ENCODE measurements at regions not wholly inside any gene's neighbourhood (a gene's known extent, or its start where the extent isn't known, plus 50 kb on each side); places are given as distances from the start of the nearest gene placed in this dataset.
"Not testable (repeated sequence)": the region's sequence is repeated elsewhere in the genome, so short reads cannot be mapped to it uniquely, and the experiment has no call there.

GRCh38 chr11:10955616-10956015 is 97.8 kb upstream of the ZBED5 start:
- Histone ChIP-seq H3K36me3 (ENCODE audit: insufficient read depth, low read length) (no peaks in the 10 kb centered on the region), H3K4me2 (ENCODE audit: insufficient read depth, low read length) (no peak overlapping the region), H3K79me2 (ENCODE audit: insufficient read depth, low read length) (no peaks in the 10 kb centered on the region), H3K9me3 (ENCODE audit: low read depth, low read length) (no peaks in the 10 kb centered on the region), H2AFZ (ENCODE audit: low read length) (no peak overlapping the region), H4K20me1 (ENCODE audit: insufficient read depth, low read length) (no peaks in the 10 kb centered on the region), H3K27ac (ENCODE audit: low read depth, low read length) (no peak overlapping the region), H3K27me3 (ENCODE audit: insufficient read depth, low read length) (peaks cover 17% of the 10 kb centered on the region), H3K4me1 (ENCODE audit: insufficient read depth, low read length) (no peaks in the 10 kb centered on the region), H3K4me3 (ENCODE audit: insufficient read depth, low read length) (no peak overlapping the region)
- DNase-seq (ENCODE audit: insufficient read length, low spot score, missing footprints): no peak
- TF ChIP-seq, protein P1, sequence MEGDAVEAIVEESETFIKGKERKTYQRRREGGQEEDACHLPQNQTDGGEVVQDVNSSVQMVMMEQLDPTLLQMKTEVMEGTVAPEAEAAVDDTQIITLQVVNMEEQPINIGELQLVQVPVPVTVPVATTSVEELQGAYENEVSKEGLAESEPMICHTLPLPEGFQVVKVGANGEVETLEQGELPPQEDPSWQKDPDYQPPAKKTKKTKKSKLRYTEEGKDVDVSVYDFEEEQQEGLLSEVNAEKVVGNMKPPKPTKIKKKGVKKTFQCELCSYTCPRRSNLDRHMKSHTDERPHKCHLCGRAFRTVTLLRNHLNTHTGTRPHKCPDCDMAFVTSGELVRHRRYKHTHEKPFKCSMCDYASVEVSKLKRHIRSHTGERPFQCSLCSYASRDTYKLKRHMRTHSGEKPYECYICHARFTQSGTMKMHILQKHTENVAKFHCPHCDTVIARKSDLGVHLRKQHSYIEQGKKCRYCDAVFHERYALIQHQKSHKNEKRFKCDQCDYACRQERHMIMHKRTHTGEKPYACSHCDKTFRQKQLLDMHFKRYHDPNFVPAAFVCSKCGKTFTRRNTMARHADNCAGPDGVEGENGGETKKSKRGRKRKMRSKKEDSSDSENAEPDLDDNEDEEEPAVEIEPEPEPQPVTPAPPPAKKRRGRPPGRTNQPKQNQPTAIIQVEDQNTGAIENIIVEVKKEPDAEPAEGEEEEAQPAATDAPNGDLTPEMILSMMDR (IDR thresholded peaks at IDR 0.05; ENCODE audit: extremely low read depth, low read depth, low read length): no peak

DNA sequence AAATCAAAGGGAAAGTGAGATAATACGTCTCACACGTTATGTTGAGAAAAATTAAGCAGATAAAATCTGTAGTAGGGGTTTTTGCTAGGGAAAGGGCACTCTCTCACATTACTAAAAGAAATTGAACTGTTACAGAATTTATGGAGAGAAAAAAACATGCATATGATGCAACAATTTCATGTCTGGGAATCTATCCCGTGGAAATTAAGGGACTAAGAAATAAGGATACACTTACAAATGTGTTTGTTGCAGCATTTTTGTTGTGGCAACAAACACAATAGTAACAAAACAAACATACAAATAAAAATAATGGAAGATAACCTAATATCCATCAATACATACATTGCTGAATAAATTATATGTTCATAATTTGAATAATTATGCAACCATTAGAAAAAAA is 96.3 kb upstream of the ZBED5 start:
- Histone ChIP-seq H3K4me2 (ENCODE audit: insufficient read depth, low read length) (no peak overlapping the region), H2AFZ (ENCODE audit: low read length) (no peak overlapping the region), H4K20me1 (ENCODE audit: insufficient read depth, low read length) (no peaks in the 10 kb centered on the region), H3K9me3 (ENCODE audit: low read depth, low read length) (no peaks in the 10 kb centered on the region), H3K27me3 (ENCODE audit: insufficient read depth, low read length) (peaks cover 17% of the 10 kb centered on the region), H3K79me2 (ENCODE audit: insufficient read depth, low read length) (no peaks in the 10 kb centered on the region), H3K36me3 (ENCODE audit: insufficient read depth, low read length) (no peaks in the 10 kb centered on the region), H3K27ac (ENCODE audit: low read depth, low read length) (no peak overlapping the region), H3K4me1 (ENCODE audit: insufficient read depth, low read length) (no peaks in the 10 kb centered on the region), H3K4me3 (ENCODE audit: insufficient read depth, low read length) (no peak overlapping the region)
- no peak for DNase-seq (ENCODE audit: insufficient read length, low spot score, missing footprints)
- TF ChIP-seq, protein P1 (IDR thresholded peaks at IDR 0.05; ENCODE audit: extremely low read depth, low read depth, low read length): no peak

- Histone ChIP-seq H3K4me1 (ENCODE audit: insufficient read depth, low read length) (no peaks in the 10 kb centered on the region), H3K79me2 (ENCODE audit: insufficient read depth, low read length) (no peaks in the 10 kb centered on the region), H3K4me2 (ENCODE audit: insufficient read depth, low read length) (no peak overlapping the region), H3K4me3 (ENCODE audit: insufficient read depth, low read length) (no peak overlapping the region), H3K9me3 (ENCODE audit: low read depth, low read length) (no peaks in the 10 kb centered on the region), H4K20me1 (ENCODE audit: insufficient read depth, low read length) (no peaks in the 10 kb centered on the region), H3K27me3 (ENCODE audit: insufficient read depth, low read length) (peaks cover 17% of the 10 kb centered on the region), H2AFZ (ENCODE audit: low read length) (no peak overlapping the region), H3K36me3 (ENCODE audit: insufficient read depth, low read length) (no peaks in the 10 kb centered on the region), H3K27ac (ENCODE audit: low read depth, low read length) (no peak overlapping the region)
- no peak for DNase-seq (ENCODE audit: insufficient read length, low spot score, missing footprints)
- TF ChIP-seq, protein P1 (IDR thresholded peaks at IDR 0.05; ENCODE audit: extremely low read depth, low read depth, low read length): no peak
These were observed 95.0 kb upstream of the ZBED5 start for GRCh38 chr11:10952872-10953271.

DNA sequence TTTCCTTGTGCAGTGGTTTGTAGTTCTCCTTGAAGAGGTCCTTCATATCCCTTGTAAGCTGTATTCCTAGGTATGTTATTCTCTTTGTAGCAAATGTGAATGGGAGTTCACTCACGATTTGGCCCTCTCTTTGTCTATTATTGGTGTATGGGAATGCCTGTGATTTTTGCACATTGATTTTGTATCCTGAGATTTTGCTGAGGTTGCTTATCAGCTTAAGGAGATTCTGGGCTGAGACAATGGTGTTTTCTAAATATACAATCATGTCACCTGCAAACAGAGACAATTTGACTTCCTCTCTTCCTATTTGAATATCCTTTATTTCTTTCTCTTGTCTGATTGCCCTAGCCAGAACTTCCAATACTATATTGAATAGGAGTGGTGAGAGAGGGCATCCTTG is 90.1 kb upstream of the ZBED5 start:
- H3K4me3 ChIP-seq (ENCODE audit: insufficient read depth, low read length); DNase-seq (ENCODE audit: insufficient read length, low spot score, missing footprints); H3K36me3 ChIP-seq (ENCODE audit: insufficient read depth, low read length): not testable (repeated sequence)

More for the DNA sequence above, 90.1 kb upstream of the ZBED5 start:
- not testable (repeated sequence) for H4K20me1 ChIP-seq (ENCODE audit: insufficient read depth, low read length); H3K9me3 ChIP-seq (ENCODE audit: low read depth, low read length); H3K27ac ChIP-seq (ENCODE audit: low read depth, low read length); H3K4me2 ChIP-seq (ENCODE audit: insufficient read depth, low read length); H2AFZ ChIP-seq (ENCODE audit: low read length); H3K79me2 ChIP-seq (ENCODE audit: insufficient read depth, low read length); H3K4me1 ChIP-seq (ENCODE audit: insufficient read depth, low read length); H3K27me3 ChIP-seq (ENCODE audit: insufficient read depth, low read length)
